HG03280 (cell line): ENCODE measurements at regions not wholly inside any gene's neighbourhood (a gene's known extent, or its start where the extent isn't known, plus 50 kb on each side); places are given as distances from the start of the nearest gene placed in this dataset.

Source experiments
- ATAC-seq: cut with Tn5 transposase; IDR thresholded peaks from one replicate; pipeline ENCODE4 v1.9.1; 2021; ENCODE audit warnings: mild to moderate bottlenecking, moderate library complexity; ENCODE audit not compliant: unreplicated experiment

DNA sequence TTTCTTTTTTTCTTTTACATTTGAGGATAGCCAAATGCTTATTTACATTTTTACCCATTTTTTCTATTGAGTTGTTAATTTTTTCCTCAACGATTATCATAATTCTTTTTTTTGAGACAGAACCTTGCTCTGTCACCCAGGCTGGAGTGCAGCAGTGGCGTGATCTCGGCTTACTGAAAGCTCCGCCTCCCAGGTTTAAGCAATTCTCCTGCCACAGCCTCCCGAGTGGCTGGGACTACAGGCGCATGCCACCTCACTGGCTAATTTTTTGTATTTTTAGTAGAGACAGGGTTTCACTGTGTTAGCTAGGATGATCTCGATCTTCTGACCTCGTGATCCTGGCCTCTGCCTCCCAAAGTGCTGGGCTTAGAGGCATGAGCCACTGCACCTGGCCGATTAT is 208.7 kb downstream of the LIG4 start:
- no peak for ATAC-seq

DNA sequence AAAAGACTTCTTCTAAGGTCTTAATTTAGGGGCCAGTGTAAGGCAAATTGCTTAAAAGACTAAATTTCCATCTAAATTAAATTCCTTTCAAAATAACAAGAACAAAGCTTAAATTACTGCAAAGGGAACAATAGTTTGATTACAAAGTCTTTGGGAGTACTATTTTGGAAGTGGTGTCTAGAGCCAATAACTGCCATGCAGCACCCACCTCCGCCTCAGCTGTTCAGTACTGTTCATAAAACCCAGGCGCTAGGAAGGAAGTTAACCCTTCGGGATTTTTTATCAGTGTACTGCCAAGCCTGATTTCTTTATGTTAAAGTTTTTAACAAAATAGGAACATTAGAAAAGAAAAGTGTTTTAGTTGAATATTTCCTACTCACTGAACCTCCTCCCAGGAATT is 210.1 kb downstream of the LIG4 start:
- ATAC-seq: no peak

DNA sequence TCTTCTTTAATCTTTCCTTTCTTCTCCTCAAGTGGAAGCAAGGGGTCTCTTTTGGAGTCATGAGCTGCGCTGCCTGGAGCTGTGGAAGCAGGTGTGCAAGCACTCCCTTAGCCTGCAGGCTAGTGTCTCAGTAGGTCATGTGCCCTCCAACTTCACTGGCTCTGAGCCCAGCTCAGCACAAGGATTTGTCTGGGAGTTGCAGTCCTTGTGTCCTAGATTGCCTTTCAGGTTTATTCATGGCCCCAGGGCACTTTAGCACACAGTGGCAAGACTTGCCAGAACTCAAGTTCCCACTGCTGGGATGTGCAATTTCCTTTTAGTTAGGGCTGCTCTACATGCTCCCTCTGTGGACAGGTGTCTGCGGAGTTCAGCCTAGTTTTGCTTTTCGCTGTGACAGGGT is 211.7 kb downstream of the LIG4 start:
- ATAC-seq: no peak

DNA sequence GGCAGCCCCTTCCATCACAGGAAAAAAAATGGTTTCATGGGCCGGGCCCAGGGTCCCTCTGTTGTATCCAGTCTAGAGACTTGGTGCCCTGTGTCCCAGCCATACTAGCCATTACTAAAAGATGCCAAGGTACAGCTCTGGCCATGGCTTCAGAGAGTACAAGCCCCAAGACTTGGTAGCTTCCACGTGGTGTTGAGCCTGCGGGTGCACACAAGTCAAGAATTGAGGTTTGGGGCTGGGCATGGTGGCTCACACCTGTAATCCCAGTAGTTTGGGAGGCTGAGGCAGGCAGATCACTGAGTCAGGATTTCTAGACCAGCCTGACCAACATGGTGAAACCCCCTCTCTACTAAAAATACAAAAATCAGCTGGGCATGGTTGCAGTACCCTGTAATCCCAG is 214.3 kb downstream of the LIG4 start:
- ATAC-seq: no peak

DNA sequence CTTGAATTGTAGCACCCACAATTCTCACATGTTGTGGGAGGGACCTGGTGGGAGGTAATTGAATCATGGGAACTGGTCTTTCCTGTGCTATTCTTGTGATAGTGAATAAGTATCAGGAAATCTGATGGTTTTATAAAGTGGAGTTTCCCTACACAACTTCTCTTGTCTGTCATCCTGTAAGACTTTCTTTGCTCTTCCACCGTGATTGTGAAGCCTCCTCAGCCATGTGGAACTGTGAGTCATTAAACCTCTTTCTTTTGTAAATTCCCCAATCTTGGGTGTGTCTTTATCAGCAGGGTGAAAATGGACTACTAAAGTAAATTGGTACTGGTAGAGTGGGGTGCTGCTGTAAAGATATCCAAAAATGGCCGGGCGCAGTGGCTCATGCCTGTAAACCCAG is 215.6 kb downstream of the LIG4 start:
- no peak for ATAC-seq

DNA sequence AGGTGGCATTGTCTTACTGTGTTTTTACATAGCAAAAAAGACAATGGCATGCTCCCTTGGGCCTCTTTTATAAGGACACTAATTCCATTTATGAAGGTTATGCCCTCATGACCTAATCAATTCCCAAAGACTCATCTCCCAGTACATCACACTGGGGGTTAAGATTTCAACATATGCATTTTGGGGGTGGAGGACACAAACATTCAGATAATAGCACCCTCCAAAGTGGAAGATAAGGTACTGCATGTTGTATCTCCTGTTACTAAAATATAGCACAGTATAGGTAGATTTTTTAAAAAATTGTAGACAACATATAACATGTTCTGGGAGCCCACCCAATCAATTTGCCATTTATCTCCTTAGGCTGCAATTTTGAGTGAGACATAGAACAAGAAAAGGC is 221.2 kb downstream of the LIG4 start:
- ATAC-seq: no peak

DNA sequence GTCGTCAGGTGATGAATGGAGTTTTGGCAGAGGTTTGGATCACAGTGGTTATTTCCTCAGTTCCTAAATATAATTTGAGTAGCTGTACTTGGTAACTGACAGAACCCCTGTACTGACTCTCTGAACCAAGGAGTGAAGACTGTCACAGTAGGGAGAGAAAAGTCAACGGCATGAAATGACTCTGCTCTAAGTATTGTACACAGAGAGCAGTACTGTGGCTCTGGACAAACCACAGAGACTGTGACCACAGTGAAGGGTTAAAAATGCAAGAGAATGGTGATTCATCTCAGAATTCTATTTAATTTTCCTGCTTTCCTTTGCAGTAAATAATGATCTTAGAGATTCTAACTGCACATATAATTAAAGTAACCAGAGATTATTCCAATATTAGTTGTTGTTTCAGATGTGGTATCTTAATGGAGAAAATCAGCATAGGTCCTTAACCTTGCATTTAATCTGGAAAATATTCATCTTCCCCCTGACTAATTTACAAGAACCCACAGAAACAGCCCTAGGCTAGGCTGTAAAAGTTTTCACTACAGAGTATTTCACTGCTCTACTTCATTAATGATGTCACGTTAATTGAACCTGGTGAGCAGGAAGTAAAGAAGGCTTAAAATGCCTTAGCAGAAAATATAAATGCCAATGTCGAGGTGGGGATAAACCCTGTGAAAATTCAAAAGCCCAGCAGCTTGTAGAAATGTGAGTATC is 221.9 kb downstream of the LIG4 start:
- no peak for ATAC-seq

DNA sequence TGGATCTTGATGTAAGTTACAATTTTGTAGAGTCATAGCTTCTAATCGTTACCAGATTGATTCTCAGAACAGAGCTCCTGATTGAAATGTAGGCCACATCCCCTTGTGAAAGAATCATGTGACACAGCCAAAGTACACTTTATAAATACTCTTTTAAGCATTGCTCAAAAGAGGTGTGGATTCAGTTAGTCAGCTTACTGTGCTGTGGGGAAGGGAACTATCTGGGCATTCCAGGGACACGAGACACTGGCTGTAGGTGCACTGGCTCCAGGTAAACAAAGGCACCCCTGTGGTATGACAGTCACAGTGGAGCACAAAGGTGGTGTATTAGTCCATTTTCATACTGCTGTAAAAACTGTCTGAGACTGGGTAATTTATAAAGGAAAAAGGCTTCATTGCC is 222.8 kb downstream of the LIG4 start:
- ATAC-seq: no peak

DNA sequence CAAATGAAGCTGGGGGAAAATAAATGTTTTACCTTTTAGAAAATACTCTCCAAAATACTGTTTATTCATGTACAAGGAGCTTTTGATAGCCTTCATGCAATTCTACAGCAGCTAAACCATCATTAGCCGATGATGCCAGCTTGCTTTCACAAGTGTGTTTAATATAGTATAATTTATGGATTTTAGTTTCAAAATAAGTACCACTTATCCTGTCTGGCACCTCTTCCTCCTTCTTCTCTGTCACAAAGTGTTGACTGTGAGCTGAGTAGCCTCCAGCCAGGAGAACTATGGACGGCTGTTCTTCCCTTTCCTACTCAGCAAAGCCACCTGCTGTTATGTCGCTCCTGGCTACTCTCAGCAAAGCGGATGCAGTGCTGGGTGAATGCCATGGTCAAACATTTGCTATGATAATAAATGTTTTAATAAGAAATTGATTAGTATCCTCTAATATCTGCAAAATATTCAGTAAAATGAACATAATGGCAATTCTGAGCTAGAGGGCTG is 238.2 kb downstream of the LIG4 start:
- no peak for ATAC-seq

DNA sequence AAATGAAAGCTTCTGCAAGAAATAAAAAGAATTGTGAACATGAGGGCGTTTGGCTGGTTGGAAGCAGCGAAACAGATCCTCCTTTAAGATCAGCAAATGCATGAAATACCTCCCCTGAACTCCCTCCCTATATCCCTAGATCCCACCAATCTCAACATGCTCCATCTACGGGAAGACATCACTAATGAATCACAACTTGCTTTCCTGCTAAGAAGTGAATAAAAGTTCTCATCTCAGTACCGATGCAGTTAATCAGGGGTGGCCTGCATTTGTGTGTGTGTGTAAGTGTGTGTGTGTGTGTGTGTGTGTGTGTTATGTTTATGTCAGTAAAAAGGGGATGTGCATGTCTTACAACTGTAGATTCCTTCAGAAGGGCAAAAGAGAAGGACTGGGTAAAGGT is 238.7 kb downstream of the LIG4 start:
- ATAC-seq: no peak

DNA sequence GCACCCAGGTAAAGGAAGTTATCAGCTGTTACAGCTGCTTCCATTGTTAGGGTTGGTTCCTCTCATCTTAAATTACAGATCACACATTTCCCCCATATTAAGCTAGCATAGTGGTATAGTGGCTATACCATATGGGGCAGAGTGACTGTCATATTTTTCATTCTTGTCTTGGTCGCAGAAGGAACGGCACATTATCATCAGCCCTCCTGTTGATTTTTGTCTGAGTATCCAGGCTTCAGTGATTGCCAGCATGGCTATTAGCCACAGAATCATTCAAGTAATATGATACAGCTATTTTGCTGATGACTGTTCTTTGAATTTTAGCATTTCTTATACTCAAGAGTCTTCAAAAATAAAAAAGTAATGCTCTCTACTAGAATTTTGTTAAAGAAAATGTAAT is 240.9 kb downstream of the LIG4 start:
- no peak for ATAC-seq

DNA sequence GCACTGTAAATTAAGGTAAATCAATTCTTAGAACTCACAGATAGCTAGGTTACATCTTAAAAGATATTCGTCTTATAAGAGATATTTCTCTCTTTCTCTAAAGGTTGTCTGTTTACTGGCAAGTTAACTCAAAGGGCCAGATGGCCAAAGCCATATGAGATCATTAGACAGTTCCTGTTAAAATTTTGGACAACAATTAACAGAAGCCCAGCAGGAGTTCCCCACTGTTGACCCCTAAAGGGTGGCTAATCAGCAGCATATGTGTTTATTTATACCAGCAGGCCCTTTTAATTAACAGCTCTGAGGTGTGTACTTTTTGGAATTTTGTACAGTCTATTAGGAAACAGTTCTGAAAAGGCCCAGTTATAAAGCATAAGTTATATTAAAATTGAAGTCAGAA is 245.8 kb downstream of the LIG4 start:
- ATAC-seq: no peak

DNA sequence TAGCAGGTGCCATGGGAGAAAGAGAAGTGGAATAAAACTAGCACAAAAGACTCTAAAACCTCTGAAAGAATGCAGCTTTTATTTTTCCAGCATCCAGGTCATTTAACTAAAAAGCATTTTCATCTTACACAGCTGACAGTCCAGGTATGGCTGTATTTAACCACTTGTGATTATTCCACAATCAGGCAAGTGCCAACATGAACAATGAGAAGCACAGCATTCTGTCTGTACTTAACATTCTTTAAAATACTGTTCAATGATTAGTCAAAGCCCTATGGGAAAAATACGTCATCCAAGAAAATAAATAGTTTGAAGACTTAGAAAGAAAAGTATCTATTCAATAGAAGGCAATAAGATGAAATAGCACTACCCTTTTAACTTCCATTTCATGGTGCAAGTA is 246.9 kb downstream of the LIG4 start:
- ATAC-seq: no peak

DNA sequence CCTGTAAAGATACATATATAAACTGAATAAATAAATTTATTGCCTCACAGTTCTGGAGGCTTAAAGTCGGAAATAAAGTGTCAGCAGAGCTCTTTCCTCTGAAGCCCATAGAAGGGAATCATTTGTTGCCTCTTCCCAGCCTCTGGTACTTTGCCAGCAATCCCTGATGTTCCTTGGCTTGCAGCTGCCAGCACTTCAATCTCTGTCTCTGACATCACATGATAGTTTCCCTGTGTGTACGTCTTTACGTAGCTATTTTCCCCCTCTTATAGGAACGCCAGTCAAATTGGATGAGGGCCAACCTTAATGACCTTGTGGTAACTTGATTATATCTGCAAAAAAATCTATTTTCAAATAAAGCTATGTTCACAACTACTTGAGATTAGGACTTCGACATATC is 250.9 kb downstream of the LIG4 start:
- no peak for ATAC-seq

DNA sequence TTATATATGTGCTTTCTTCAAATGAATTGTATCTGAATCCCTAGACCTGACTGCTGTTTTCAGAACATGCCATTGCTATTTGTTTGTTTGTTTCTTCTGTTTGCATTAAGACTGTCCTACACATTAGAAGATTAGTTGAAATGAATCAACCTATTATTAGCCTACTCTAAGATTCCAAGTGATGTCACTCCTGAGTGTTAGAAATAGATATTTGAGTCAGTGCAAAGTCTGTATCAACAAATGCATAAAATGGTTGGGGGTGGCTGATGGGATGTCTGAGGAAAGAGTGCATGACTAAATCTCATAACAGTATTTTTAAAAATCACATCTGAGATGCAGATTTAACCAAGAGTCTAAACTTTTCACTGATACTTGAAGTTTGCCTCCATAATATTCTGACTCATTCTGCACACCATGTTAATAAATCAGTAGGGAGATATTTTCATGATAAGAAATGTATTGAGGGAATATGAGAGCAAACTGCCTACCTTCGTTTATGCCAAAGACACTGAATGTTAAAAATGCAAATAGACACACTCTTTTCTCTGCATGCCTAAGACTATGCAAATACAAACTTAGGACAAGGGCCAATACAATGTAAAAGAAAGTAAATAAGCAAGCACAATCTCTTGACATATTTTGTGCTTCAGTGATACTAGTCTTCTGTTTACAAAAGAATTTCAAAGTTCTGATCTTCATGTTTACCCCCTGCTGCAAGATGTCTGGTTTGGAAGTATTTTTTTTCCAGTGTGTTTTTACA is 253.3 kb downstream of the LIG4 start:
- no peak for ATAC-seq

DNA sequence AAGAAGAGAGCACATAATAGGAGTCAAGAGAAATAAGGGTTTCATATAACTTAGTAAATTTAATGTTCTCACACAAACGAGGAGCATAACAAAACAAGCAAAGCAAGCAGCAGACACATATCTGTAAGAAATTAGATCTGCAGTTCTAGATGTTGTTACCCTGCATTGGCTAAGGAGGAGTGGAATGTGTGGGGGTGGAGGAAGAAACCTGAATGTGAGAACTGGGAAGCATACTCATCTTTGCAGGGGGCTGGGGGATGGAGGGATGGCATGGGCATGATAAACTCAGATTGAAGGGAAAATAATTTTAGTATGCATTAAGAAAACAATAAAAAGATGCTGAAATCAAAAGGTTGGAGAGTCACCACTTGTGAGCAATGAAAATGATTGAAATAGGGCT is 255.0 kb downstream of the LIG4 start:
- ATAC-seq: no peak

DNA sequence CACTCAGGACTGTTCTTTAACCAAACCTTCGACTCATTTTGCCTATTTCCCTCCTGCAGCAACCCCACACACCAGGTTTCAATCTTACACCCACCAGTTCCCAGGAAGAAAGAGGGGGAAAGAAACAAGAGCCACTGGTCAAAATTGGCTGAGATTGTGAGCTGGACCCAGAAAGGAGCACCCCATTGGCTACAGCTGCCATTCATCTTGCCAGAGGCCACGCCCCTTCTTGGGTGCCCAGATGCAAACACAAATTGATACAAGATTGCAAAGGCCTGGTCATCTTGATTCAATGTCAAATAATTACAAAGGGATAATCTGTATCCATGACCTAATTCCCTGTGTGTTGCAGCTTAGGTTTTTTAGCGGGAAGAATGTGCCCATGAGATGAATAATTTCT is 258.4 kb downstream of the LIG4 start:
- ATAC-seq: no peak

DNA sequence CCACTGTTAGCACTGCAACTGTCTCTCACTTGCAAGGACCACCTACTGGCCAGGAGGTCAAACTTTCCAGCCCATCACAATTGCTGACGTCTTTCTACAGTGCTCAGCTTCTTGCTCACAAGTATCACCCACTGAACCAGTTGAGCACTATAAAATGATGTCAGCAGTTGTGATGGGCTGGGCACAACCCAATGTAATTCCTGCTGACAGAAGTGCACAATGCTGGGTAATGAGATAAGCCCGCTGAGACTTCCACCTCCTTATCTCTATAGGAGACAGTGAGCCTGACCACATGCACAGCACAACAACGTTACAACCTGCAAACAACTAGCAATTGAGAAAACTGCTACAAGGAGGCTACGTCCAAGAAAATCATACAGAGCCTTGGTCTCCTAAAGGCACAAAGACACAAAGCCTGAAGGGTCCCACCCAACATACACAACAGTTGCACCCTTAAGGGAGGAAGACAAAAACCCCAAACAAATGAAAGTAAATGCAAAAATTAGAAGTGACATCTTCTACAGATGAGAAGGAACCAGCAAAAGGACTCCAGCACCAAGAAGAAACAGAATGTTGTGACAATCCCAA is 273.2 kb downstream of the LIG4 start:
- no peak for ATAC-seq

DNA sequence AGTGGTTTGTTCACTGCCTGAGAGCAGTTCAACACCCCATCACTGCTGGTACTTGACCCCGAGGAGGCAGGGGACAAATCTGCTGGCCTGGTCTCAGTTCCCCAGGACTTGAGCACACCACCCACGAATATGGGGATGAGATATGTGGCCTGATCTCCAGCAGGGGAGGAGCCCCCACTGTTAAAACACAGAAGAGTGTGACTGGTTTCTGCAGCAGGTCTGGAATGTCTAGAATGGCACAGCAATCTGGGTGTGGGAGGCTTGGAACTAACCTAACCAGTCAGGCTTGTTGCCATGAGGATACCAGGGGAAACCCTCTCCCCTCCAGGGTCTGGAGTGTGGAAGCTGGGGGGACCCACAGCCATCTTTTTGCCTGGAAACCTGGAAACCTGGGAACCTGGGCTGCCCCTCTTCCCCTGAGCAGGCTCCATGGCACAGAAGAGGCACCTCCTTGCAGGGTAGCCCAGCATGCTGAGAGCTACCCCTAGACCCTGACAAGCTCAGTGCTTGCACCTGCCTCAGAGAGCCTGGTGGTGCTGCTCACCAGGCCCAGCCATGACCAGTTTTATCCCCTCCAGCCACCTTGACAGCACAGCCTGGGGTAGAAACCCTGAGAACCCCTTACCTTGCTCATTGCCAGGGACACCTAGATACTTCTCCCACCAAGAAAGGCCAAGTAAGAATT is 273.8 kb downstream of the LIG4 start:
- no peak for ATAC-seq

DNA sequence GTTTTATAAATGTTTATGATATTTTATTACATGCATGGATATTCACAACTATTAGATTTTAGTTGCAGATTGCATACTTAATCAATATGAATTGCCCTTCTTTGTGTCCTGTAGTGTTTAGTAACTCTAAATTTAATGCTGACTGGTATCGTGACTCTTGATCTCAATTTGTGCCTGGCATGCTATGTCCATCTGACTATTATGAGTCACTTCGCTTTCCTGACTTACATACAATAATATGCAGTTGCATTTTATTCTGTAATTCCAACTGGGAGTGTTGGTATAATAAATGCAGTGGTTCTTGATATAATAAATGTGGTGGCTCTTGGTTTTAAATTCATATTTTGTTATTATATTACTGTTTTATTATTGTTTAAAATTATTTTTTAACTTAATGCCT is 277.5 kb downstream of the LIG4 start:
- ATAC-seq: no peak

DNA sequence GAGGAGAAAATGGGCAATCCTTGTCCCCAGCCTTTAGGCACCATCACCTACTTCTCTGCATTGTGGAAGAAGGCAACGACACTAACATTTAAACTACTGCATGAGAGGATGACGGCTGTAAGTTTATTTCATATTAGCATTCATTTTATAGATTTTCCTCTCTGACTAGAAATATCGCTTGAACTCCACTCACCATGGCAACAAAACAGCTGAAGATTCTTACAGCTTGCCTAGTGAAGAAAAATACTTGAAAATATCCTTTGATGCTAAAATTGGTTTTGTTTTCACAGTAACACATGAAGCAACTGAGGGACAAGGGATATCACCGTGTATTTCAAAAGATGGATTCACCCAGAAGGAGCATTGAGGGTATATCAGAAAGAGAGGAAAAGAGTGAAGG is 284.3 kb downstream of the LIG4 start:
- ATAC-seq: no peak

DNA sequence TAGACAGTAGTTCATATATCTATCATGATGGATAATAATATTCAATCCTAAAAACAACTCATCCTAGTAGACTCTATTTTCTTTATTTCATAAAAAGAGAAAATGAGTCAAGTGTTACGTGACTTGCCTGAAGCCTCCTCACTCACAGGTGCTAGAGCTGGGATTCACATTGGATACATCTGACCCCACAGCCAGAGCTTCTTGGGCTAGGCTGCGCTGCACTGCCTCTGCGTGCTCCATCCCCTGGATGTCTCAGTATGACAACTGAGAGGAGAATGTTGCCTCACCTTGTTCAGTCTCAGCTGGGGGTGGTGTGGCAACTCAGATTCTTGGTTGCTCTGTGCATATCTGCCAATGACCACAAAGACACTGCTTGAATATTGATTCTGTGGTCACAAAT is 286.6 kb downstream of the LIG4 start:
- ATAC-seq: no peak
